H1 (cell line): ENCODE measurements at regions not wholly inside any gene's neighbourhood (a gene's known extent, or its start where the extent isn't known, plus 50 kb on each side); places are given as distances from the start of the nearest gene placed in this dataset.

ENCODE experiments used
- BACH1 ChIP-seq: IDR thresholded peaks from 2 replicates; pipeline ENCODE4 v1.6.1; 2012; ENCODE audit warnings: low read length, improper control_type of control experiment
- BRCA1 ChIP-seq: IDR thresholded peaks from 2 replicates; pipeline ENCODE4 v1.6.1; 2012; ENCODE audit warnings: low read depth, low read length, improper control_type of control experiment
- CHD7 ChIP-seq: fragments of 300-600 bp; sonication (generic); IDR thresholded peaks from 2 replicates; pipeline ENCODE4 v1.7.1; 2012; ENCODE audit warnings: low read length, moderate library complexity, mild to moderate bottlenecking, inconsistent platforms; ENCODE audit not compliant: insufficient replicate concordance
- EP300 ChIP-seq, 2 experiments: IDR thresholded peaks; 1 replicate in 1 of 2; 2 replicates in 1 of 2; pipeline ENCODE4 v1.6.1; 2011 to 2012; ENCODE audit warnings: low read depth in 2 of 2, low read length in 2 of 2, mild to moderate bottlenecking in 2 of 2, borderline replicate concordance in 1 of 2, inconsistent platforms in 1 of 2, moderate library complexity in 1 of 2
- RNF2 ChIP-seq: fragments of 200-900, 300-1000 bp; sonication (generic); IDR thresholded peaks from 2 replicates; pipeline ENCODE4 v1.7.1; 2016; ENCODE audit warnings: borderline replicate concordance, low read depth, mild to moderate bottlenecking, antibody characterized with exemption, low read length; ENCODE audit not compliant: poor library complexity, severe bottlenecking; ENCODE audit errors: missing control alignments
- SP1 ChIP-seq: IDR thresholded peaks from 2 replicates; pipeline ENCODE4 v1.6.1; 2011; ENCODE audit warnings: low read depth, low read length

- no peak for TF ChIP-seq CHD7
- TF ChIP-seq SP1: no peak
- TF ChIP-seq RNF2: no peak
- TF ChIP-seq BRCA1: no peak
- no peak for TF ChIP-seq BACH1
- TF ChIP-seq EP300 (IDR thresholded peaks at IDR 0.05; ENCODE audit: borderline replicate concordance in 1 of 2, low read depth in 2 of 2, low read length in 2 of 2): no peak
These were observed 82.8 kb downstream of the GLUL start (continued) for GRCh38 chr1:182308826-182309225.
